T-helper 2 cell treated with Interferon-gamma antibody and Interleukin-4, amounts not matched to agents 5 μg/mL and 100 μg/mL, for 36 hours (primary cell): ENCODE measurements at regions not wholly inside any gene's neighbourhood (a gene's known extent, or its start where the extent isn't known, plus 50 kb on each side); places are given as distances from the start of the nearest gene placed in this dataset.
"Not testable (repeated sequence)": the region's sequence is repeated elsewhere in the genome, so short reads cannot be mapped to it uniquely, and the experiment has no call there.

Source experiments
- DNase-seq: peaks from one replicate; pipeline ENCODE4 v3.0.0; 2021; ENCODE audit warnings: low spot score
- H3K27ac Mint-ChIP-seq: one replicate; pipeline ENCODE4 v1.8.0; 2021; ENCODE audit warnings: mild to moderate bottlenecking, mixed read lengths
- H3K27me3 Mint-ChIP-seq: one replicate; pipeline ENCODE4 v1.8.0; 2021; ENCODE audit warnings: low read depth, mixed read lengths
- H3K36me3 Mint-ChIP-seq: one replicate; pipeline ENCODE4 v1.8.0; 2021; ENCODE audit warnings: low read depth, mixed read lengths
- H3K4me1 Mint-ChIP-seq: one replicate; pipeline ENCODE4 v1.8.0; 2021; ENCODE audit warnings: low read depth, mixed read lengths
- H3K4me3 Mint-ChIP-seq: one replicate; pipeline ENCODE4 v1.8.0; 2022; ENCODE audit warnings: mild to moderate bottlenecking, moderate library complexity, mixed read lengths
- H3K9me3 Mint-ChIP-seq: one replicate; pipeline ENCODE4 v1.8.0; 2021; ENCODE audit warnings: mixed read lengths

DNA sequence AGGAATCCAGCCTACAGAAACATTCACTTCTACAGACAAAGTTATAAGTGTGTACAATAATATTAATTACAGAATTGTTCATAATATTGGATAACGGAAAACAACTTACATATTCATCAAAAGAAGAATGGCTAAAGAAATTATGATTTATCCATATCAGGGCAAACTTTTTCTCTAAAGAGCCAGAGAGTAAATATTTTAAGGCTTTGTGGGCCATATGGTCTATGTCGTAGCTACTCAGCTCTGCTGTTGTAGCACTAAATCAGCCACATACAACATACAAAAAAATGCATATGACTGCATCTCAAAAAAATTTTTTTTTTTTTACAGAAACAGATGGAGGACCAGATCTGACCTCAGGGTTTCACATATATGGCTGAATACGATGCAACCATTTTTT, 96.7 kb upstream of the GALNT18 start:
- H3K27ac Mint-ChIP-seq = no peak overlapping the region
- no peak overlapping the region for H3K4me3 Mint-ChIP-seq
- H3K4me1 Mint-ChIP-seq = no peaks in the 10 kb centered on the region
- no peaks in the 10 kb centered on the region for H3K36me3 Mint-ChIP-seq
- H3K27me3 Mint-ChIP-seq = peaks cover 4% of the 10 kb centered on the region
- DNase-seq = no peak
- H3K9me3 Mint-ChIP-seq = no peaks in the 10 kb centered on the region

DNA sequence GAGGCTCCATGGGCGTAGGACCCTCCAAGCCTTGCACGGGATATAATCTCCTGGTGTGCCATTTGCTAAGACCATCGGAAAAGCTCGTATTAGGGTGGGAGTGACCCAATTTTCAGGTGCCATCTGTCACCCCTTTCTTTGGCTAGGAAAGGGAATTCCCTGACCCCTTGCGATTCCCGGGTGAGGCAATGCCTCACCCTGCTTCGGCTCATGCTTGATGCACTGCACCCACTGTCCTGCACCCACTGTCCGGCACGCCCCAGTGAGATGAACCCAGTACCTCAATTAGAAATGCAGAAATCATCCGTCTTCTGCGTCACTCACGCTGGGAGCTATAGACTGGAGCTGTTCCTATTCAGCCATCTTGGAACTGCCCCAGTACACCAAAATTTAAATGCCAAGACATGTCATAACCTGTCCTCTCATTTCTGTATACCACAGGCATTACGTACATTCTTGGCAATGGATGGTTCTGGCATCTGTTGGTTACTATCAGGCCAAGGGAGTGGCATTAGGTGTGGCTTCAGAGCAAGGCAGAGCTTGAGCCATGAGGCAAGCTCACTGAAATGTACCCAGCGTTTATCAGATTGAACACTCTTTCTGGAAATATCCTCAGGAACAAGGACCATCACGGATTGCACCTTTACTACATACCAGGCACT, 95.4 kb upstream of the GALNT18 start:
- no peak overlapping the region for H3K27ac Mint-ChIP-seq
- H3K4me3 Mint-ChIP-seq = no peak overlapping the region
- H3K9me3 Mint-ChIP-seq = no peaks in the 10 kb centered on the region
- no peaks in the 10 kb centered on the region for H3K36me3 Mint-ChIP-seq
- no peaks in the 10 kb centered on the region for H3K4me1 Mint-ChIP-seq
- DNase-seq = no peak
- H3K27me3 Mint-ChIP-seq = peaks cover 4% of the 10 kb centered on the region

GRCh38 chr11:11715075-11715474, 93.3 kb upstream of the GALNT18 start:
- not testable (repeated sequence) for H3K4me3 Mint-ChIP-seq, H3K9me3 Mint-ChIP-seq, H3K27ac Mint-ChIP-seq, H3K27me3 Mint-ChIP-seq, DNase-seq, H3K36me3 Mint-ChIP-seq, H3K4me1 Mint-ChIP-seq

DNA sequence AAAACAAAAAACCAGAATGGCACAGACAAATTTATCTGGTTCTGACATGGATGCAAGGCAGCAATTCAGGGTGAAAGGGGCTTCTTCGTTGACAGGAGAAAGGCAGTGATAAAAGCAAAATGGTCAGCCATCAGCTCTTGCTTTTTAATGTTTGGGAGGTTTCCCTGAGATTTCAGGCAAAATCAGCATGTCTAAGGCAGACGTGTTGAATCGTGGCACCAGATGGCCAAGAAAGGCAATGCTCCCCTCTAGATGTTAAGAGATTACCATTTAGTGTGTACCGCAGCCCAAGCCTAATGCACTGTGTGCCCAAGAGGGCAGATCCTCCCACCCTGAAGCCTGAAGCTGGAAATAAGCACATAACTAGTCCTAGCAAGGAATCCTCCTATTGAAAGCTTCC, 88.8 kb upstream of the GALNT18 start:
- no peaks in the 10 kb centered on the region for H3K9me3 Mint-ChIP-seq
- no peak overlapping the region for H3K27ac Mint-ChIP-seq

DNA sequence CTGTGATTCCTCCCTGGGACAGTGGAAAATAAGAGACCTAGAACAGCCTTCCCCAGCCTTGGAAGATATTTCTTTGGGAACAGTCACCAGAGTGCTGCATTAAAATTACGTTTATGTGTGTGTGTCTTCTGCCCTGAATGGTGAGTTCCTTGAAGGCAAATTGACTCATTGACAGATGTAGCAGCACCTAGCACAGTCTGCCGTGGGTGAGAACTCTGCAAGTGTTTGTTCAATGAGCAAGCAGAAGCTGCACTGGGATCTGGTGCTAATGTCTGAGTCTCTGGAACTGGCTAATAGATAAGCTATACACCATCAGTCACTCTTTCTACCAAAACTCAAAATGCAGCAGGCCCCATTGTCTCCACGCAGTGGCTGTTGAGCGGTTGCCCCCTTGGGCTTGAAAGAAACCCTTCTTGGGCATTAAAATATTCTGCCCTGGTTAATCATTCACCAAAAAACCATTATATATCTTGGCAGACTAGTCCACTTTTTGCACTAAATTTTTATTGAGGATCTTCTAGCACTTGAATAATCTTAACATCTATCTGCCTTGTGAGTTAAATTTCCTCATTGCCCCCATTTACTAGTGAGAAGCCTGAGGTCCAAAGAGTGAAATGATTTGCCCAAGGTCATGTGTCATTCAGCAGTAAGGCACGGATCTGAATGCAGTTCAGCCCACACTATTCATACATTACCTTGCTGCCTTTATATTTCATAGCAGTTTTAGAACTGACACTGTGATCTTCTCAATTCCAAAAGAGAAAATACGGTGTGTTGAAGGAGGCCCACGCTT, 87.8 kb upstream of the GALNT18 start:
- peaks cover 2% of the 10 kb centered on the region for H3K27me3 Mint-ChIP-seq
- H3K9me3 Mint-ChIP-seq = no peaks in the 10 kb centered on the region
- no peaks in the 10 kb centered on the region for H3K4me1 Mint-ChIP-seq
- H3K36me3 Mint-ChIP-seq = no peaks in the 10 kb centered on the region
- no peak for DNase-seq
- no peak overlapping the region for H3K27ac Mint-ChIP-seq
- no peak overlapping the region for H3K4me3 Mint-ChIP-seq

More for the DNA sequence above, 88.8 kb upstream of the GALNT18 start:
- DNase-seq = no peak
- no peaks in the 10 kb centered on the region for H3K4me1 Mint-ChIP-seq
- H3K27me3 Mint-ChIP-seq = peaks cover 2% of the 10 kb centered on the region
- H3K36me3 Mint-ChIP-seq = no peaks in the 10 kb centered on the region
- no peak overlapping the region for H3K4me3 Mint-ChIP-seq

- no peak overlapping the region for H3K4me3 Mint-ChIP-seq
- no peaks in the 10 kb centered on the region for H3K4me1 Mint-ChIP-seq
- no peak for DNase-seq
These were observed 86.5 kb upstream of the GALNT18 start for GRCh38 chr11:11708256-11708655.

GRCh38 chr11:11706028-11706427, 84.2 kb upstream of the GALNT18 start:
- H3K9me3 Mint-ChIP-seq = no peaks in the 10 kb centered on the region
- no peaks in the 10 kb centered on the region for H3K4me1 Mint-ChIP-seq
- H3K27me3 Mint-ChIP-seq = peaks cover 2% of the 10 kb centered on the region
- no peak overlapping the region for H3K27ac Mint-ChIP-seq
- no peak overlapping the region for H3K4me3 Mint-ChIP-seq
- no peak for DNase-seq
- no peaks in the 10 kb centered on the region for H3K36me3 Mint-ChIP-seq

More at GRCh38 chr11:11708256-11708655, 86.5 kb upstream of the GALNT18 start:
- no peaks in the 10 kb centered on the region for H3K9me3 Mint-ChIP-seq
- H3K27me3 Mint-ChIP-seq = peaks cover 2% of the 10 kb centered on the region
- no peak overlapping the region for H3K27ac Mint-ChIP-seq
- H3K36me3 Mint-ChIP-seq = no peaks in the 10 kb centered on the region

GRCh38 chr11:11703885-11704284, 82.1 kb upstream of the GALNT18 start:
- H3K4me1 Mint-ChIP-seq = no peaks in the 10 kb centered on the region
- H3K36me3 Mint-ChIP-seq = no peaks in the 10 kb centered on the region
- H3K27ac Mint-ChIP-seq = no peak overlapping the region
- H3K27me3 Mint-ChIP-seq = peaks cover 2% of the 10 kb centered on the region
- DNase-seq = no peak
- H3K9me3 Mint-ChIP-seq = no peaks in the 10 kb centered on the region
- H3K4me3 Mint-ChIP-seq = no peak overlapping the region

DNA sequence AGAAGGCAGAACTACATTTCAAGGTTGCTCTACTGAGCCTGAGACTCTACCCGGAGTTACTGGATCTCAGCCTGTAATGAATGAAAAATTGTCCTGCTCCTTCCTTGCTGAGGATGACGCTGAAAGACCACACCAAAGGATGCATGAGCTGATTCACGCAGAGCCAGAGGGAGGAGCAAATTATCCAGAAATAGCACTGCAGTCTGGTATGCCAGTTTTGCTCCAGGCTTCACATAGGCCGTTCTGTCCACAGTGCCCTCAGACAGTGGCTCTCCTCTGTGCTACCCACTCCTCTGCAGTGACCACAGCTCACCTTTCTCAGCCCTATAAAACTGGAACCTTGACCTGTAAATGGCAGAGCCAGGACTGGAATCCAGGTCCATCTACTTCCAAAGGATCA, 79.3 kb upstream of the GALNT18 start:
- no peak overlapping the region for H3K4me3 Mint-ChIP-seq
- DNase-seq = no peak
- H3K27ac Mint-ChIP-seq = no peak overlapping the region

DNA sequence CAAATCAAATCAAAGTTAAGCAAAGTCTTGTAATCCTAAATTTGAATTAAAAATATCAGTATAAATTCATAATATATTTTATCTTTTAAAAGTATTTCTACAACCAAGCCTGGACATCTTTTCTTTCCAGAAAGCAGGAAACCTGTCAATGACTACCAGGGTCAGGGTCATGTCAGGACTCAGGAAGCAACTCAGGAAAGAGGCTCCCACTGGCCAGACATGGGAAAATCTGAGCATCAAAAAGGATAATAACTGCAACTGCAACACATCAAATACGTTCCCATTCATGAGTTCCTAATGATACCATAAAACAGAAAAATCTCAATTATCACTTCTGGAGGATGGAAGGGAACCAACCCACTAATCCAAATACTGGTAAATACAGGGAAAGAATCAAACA, 76.0 kb upstream of the GALNT18 start:
- Mint-ChIP-seq H3K4me3 (no peak overlapping the region), H3K36me3 (no peaks in the 10 kb centered on the region), H3K27ac (no peak overlapping the region), H3K27me3 (peaks cover 16% of the 10 kb centered on the region), H3K9me3 (no peaks in the 10 kb centered on the region), H3K4me1 (no peaks in the 10 kb centered on the region)
- DNase-seq = no peak

More for the DNA sequence above, 79.3 kb upstream of the GALNT18 start:
- no peaks in the 10 kb centered on the region for H3K4me1 Mint-ChIP-seq
- H3K27me3 Mint-ChIP-seq = peaks cover 12% of the 10 kb centered on the region
- no peaks in the 10 kb centered on the region for H3K36me3 Mint-ChIP-seq
- no peaks in the 10 kb centered on the region for H3K9me3 Mint-ChIP-seq

- Mint-ChIP-seq H3K9me3 (no peaks in the 10 kb centered on the region), H3K36me3 (no peaks in the 10 kb centered on the region), H3K27ac (no peak overlapping the region), H3K4me1 (no peaks in the 10 kb centered on the region), H3K27me3 (peaks cover 11% of the 10 kb centered on the region), H3K4me3 (no peak overlapping the region)
- DNase-seq = no peak
These were observed 69.7 kb upstream of the GALNT18 start for GRCh38 chr11:11691296-11692151.

GRCh38 chr11:11681536-11681935, 59.7 kb upstream of the GALNT18 start:
- no peaks in the 10 kb centered on the region for H3K4me1 Mint-ChIP-seq
- H3K4me3 Mint-ChIP-seq = no peak overlapping the region
- H3K27ac Mint-ChIP-seq = no peak overlapping the region
- no peaks in the 10 kb centered on the region for H3K9me3 Mint-ChIP-seq
- DNase-seq = no peak
- H3K36me3 Mint-ChIP-seq = no peaks in the 10 kb centered on the region
- H3K27me3 Mint-ChIP-seq = peaks cover 6% of the 10 kb centered on the region

DNA sequence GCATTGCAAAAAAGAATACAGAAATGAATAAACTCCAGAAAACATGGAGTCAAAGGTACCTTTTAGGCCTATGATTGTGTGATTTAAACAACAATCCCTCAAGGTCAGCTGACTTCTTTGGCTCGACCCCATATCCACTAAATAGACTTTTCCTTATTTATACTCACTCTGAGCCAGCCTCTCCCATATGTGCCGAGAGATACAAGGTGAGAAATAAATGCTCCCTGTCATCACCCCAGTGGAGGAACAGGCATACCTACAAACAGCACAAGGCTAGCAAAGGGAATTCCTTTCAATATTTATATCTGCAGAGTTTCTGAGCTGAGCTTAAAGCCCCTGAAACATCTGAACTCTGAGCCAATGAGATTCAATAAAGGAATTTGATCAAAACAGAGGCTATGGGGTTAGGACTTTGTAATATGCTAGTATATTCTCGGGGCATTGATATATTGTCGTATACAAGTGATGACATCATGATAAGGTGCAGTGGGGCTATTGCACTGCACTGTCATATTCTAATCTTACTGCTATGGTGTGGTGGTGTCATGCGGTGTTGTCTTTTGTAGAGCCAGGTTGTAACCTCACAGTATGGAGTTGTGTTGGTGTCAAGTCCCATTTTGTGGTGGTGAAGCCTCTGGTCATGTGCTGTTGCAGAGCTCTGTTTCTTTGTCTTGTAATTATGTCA, 56.0 kb upstream of the GALNT18 start:
- Mint-ChIP-seq H3K27me3 (peaks cover 3% of the 10 kb centered on the region), H3K36me3 (no peaks in the 10 kb centered on the region), H3K4me3 (no peak overlapping the region), H3K27ac (no peak overlapping the region), H3K4me1 (no peaks in the 10 kb centered on the region), H3K9me3 (no peaks in the 10 kb centered on the region)
- no peak for DNase-seq
